ENCODE measurements at regions not wholly inside any gene's neighbourhood (a gene's known extent, or its start where the extent isn't known, plus 50 kb on each side); places are given as distances from the start of the nearest gene placed in this dataset.

DNA sequence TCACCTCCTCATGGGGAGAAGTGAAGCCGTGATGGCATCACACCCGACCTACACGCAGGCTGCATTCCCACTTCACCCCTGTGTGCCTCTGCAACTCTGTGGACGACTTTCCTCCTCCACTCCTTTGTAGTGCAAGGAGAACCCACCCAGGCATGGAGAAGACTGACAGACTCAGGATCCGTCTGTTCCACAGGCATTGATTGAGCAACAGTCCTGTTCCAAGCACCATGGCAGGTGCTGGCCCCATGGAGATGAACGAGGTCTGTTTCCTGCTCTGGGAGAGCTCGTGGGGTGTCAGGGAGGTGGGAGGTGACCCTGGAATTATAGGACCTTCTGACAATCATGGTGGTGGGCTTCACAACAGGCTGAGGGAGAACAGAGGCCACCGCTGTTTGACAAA is 284.7 kb upstream of the HDAC4 start:
- Histone ChIP-seq H3K27me3 (ENCODE audit: control insufficient read depth in 2 of 2, insufficient read depth in 2 of 2, low read length in 2 of 2) (no peaks in the 10 kb centered on the region), H2AFZ (ENCODE audit: low read depth, low read length) (no peak overlapping the region), H3K4me2 (ENCODE audit: insufficient read depth, low read length) (no peak overlapping the region), H3K27ac (ENCODE audit: insufficient read depth, low read depth, low read length) (no peak overlapping the region), H3K9ac (replicated peaks; ENCODE audit: extremely low read depth, insufficient read depth, low read length) (no peak overlapping the region), H3K9me1 (replicated peaks; ENCODE audit: control insufficient read depth, extremely low read depth, insufficient read depth, low read length) (no peaks in the 10 kb centered on the region), H3K9me3 (replicated peaks; ENCODE audit: control insufficient read depth, insufficient read depth, low read length) (no peaks in the 10 kb centered on the region), H4K20me1 (replicated peaks; ENCODE audit: control insufficient read depth, extremely low read depth, insufficient read depth, low read length) (no peaks in the 10 kb centered on the region), H3K4me1 (ENCODE audit: control insufficient read depth, extremely low read depth, insufficient read depth, low read length) (no peaks in the 10 kb centered on the region), H3K4me3 (replicated peaks in 1 of 3; ENCODE audit: insufficient read depth in 1 of 3, low read depth in 1 of 3, low read length in 3 of 3) (no peak overlapping the region), H3K36me3 (ENCODE audit: control insufficient read depth in 2 of 2, extremely low read depth in 1 of 2, insufficient read depth in 2 of 2, low read length in 2 of 2) (no peaks in the 10 kb centered on the region), H3K79me2 (ENCODE audit: control insufficient read depth, insufficient read depth, low read length) (no peaks in the 10 kb centered on the region)
- BruUV-seq (replicated peaks), result no TSS peak
- no peak for TF ChIP-seq FOS (IDR thresholded peaks at IDR 0.05; ENCODE audit: borderline replicate concordance, insufficient read depth, low read length)
- no peak for TF ChIP-seq POLR2AphosphoS5 (IDR thresholded peaks at IDR 0.05; ENCODE audit: insufficient read depth, low read depth, low read length)
- TF ChIP-seq, protein P1, sequence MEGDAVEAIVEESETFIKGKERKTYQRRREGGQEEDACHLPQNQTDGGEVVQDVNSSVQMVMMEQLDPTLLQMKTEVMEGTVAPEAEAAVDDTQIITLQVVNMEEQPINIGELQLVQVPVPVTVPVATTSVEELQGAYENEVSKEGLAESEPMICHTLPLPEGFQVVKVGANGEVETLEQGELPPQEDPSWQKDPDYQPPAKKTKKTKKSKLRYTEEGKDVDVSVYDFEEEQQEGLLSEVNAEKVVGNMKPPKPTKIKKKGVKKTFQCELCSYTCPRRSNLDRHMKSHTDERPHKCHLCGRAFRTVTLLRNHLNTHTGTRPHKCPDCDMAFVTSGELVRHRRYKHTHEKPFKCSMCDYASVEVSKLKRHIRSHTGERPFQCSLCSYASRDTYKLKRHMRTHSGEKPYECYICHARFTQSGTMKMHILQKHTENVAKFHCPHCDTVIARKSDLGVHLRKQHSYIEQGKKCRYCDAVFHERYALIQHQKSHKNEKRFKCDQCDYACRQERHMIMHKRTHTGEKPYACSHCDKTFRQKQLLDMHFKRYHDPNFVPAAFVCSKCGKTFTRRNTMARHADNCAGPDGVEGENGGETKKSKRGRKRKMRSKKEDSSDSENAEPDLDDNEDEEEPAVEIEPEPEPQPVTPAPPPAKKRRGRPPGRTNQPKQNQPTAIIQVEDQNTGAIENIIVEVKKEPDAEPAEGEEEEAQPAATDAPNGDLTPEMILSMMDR (IDR thresholded peaks at IDR 0.05; ENCODE audit: extremely low read depth in 1 of 2, insufficient read depth in 1 of 2, low read depth in 1 of 2, low read length in 2 of 2), result no peak
- no peak for TF ChIP-seq MYC (IDR thresholded peaks at IDR 0.05; ENCODE audit: low read depth, low read length)
- no peak for TF ChIP-seq EZH2 (IDR thresholded peaks at IDR 0.05; ENCODE audit: borderline replicate concordance, low read depth, low read length, severe bottlenecking)
- TF ChIP-seq POLR2A (IDR thresholded peaks at IDR 0.05; ENCODE audit: low read depth, low read length), result no peak
- TF ChIP-seq JUN (IDR thresholded peaks at IDR 0.05; ENCODE audit: borderline replicate concordance, insufficient read depth, insufficient read length, low read depth), result no peak
- TF ChIP-seq GATA2 (IDR thresholded peaks at IDR 0.05; ENCODE audit: insufficient read depth, insufficient read length, low read depth, low read length), result no peak
- no peak for TF ChIP-seq MAX (IDR thresholded peaks at IDR 0.05; ENCODE audit: insufficient read depth, insufficient read length)
- no peak for DNase-seq (ENCODE audit: low read depth, low spot score)
- POLR2A ChIA-PET, result no interaction called here
- dilution Hi-C loops (cut with MboI; ENCODE audit: extremely low pct_ligation_motif_present, low sequenced_read_pairs), result no loop called here
- intact Hi-C loops (cut with micrococcal nuclease), result no loop called here
- CTCF ChIA-PET, result no interaction called here
- FAIRE-seq, result no peak
